ENCODE measurements at regions not wholly inside any gene's neighbourhood (a gene's known extent, or its start where the extent isn't known, plus 50 kb on each side); places are given as distances from the start of the nearest gene placed in this dataset.
"Not testable (repeated sequence)": the region's sequence is repeated elsewhere in the genome, so short reads cannot be mapped to it uniquely, and the experiment has no call there.

DNA sequence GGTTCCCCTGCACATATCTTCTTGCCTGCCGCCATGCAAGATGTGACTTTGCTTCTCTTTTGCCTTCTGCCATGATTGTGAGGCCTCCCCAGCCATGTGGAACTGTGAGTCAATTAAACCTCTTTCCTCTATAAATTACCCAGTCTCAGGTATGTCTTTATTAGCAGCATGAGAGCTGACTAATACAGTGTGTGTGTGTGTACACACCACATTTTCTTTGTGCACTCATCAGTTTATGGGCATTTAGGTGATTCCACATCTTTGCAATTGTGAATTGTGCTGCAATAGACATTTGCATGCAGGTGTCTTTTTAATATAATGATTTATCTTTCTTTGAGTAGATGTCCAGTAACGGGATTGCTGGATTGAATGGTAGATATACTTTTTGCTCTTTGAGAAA is 122.4 kb upstream of the ITGB1 start:
- not testable (repeated sequence) for H2AFZ ChIP-seq (ENCODE audit: low read depth, low read length); H4K8ac ChIP-seq (ENCODE audit: low read length); H3K27me3 ChIP-seq (ENCODE audit: control insufficient read depth in 1 of 2, insufficient read depth in 1 of 2, low read length in 2 of 2); DNase-seq; H3K4me1 ChIP-seq (ENCODE audit: control insufficient read depth, insufficient read depth, low read depth, low read length); H2BK120ac ChIP-seq (ENCODE audit: low read depth, low read length); H4K91ac ChIP-seq (ENCODE audit: low read length); H3K4me2 ChIP-seq (ENCODE audit: low read length, poor library complexity, severe bottlenecking); H3K4me3 ChIP-seq (ENCODE audit: insufficient read depth in 1 of 2, low read depth in 1 of 2, low read length in 2 of 2); H3K79me1 ChIP-seq (replicated peaks; ENCODE audit: low read length, poor library complexity, severe bottlenecking); H3K18ac ChIP-seq (ENCODE audit: low read depth in 1 of 2, low read length in 2 of 2); H2BK12ac ChIP-seq (ENCODE audit: low read length in 2 of 2); H3K4ac ChIP-seq (ENCODE audit: low read depth in 1 of 2, low read length in 2 of 2); H2BK5ac ChIP-seq (ENCODE audit: low read depth, low read length, poor library complexity, severe bottlenecking); H2AK5ac ChIP-seq (ENCODE audit: low read length, severe bottlenecking); H3K27ac ChIP-seq (ENCODE audit: low read length, poor library complexity, severe bottlenecking); H2BK15ac ChIP-seq (ENCODE audit: low read depth, poor library complexity, severe bottlenecking); H3K9ac ChIP-seq (ENCODE audit: low read length); H3K14ac ChIP-seq (ENCODE audit: low read length in 2 of 2); H3K23ac ChIP-seq (ENCODE audit: low read length in 2 of 2); H3K9me3 ChIP-seq (ENCODE audit: control insufficient read depth, low read length)
- WGBS: 100% methylated on average over 1 of the region's 2 CpGs
- peaks cover 13 to 22% of the 10 kb centered on the region in 2 experiments for H3K36me3 ChIP-seq (ENCODE audit: control insufficient read depth in 1 of 2, insufficient read depth in 2 of 2, low read depth in 1 of 2, low read length in 2 of 2)

DNA sequence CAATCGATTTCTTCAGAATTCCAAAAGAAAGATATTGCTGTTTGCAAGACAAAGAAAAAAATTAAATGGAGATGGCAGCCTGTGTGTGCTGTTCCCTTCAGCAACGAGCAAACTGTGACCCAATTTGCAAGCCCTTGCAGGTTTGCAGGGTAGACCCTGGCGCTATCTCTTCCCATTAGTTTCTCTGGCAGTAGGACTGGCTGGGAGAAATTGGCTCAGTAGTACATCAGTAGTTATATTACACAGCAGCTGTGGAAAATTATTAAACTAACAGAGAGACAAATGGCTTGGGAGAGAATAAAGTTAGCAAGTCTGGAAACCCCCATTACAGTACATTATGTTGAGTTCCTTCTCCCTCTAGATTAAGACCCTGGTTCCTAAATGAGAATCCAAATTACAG is 116.4 kb upstream of the ITGB1 start:
- peaks cover 2% of the 10 kb centered on the region for H3K4me1 ChIP-seq (ENCODE audit: control insufficient read depth, insufficient read depth, low read depth, low read length)
- H4K91ac ChIP-seq (ENCODE audit: low read length): no peak overlapping the region
- WGBS: 89% methylated on average over 3 of the region's 3 CpGs
- H2AK5ac ChIP-seq (ENCODE audit: low read length, severe bottlenecking): no peak overlapping the region
- no peaks in the 10 kb centered on the region for H3K27me3 ChIP-seq (ENCODE audit: control insufficient read depth in 1 of 2, insufficient read depth in 1 of 2, low read length in 2 of 2)
- H4K8ac ChIP-seq (ENCODE audit: low read length): no peak overlapping the region
- H2BK120ac ChIP-seq (ENCODE audit: low read depth, low read length): no peak overlapping the region
- no peak overlapping the region for H3K23ac ChIP-seq (ENCODE audit: low read length in 2 of 2)
- H3K18ac ChIP-seq (ENCODE audit: low read depth in 1 of 2, low read length in 2 of 2): no peak overlapping the region
- H3K9ac ChIP-seq (ENCODE audit: low read length): peak overlapping the region; percentile 34
- no peak overlapping the region for H3K14ac ChIP-seq (ENCODE audit: low read length in 2 of 2)
- no peak overlapping the region for H3K27ac ChIP-seq (ENCODE audit: low read length, poor library complexity, severe bottlenecking)
- H2BK12ac ChIP-seq (ENCODE audit: low read length in 2 of 2): no peak overlapping the region
- H3K4ac ChIP-seq (ENCODE audit: low read depth in 1 of 2, low read length in 2 of 2): no peak overlapping the region
- H3K4me2 ChIP-seq (ENCODE audit: low read length, poor library complexity, severe bottlenecking): no peak overlapping the region
- H3K9me3 ChIP-seq (ENCODE audit: control insufficient read depth, low read length): no peaks in the 10 kb centered on the region
- no peak overlapping the region for H2AFZ ChIP-seq (ENCODE audit: low read depth, low read length)
- DNase-seq: no peak
- peaks cover 6% of the 10 kb centered on the region for H3K79me1 ChIP-seq (replicated peaks; ENCODE audit: low read length, poor library complexity, severe bottlenecking)
- H2BK5ac ChIP-seq (ENCODE audit: low read depth, low read length, poor library complexity, severe bottlenecking): no peak overlapping the region
- peak overlapping the region in 1 of 2 experiments; percentile 45 for H3K4me3 ChIP-seq (ENCODE audit: insufficient read depth in 1 of 2, low read depth in 1 of 2, low read length in 2 of 2)
- no peak overlapping the region for H2BK15ac ChIP-seq (ENCODE audit: low read depth, poor library complexity, severe bottlenecking)
- H3K36me3 ChIP-seq (ENCODE audit: control insufficient read depth in 1 of 2, insufficient read depth in 2 of 2, low read depth in 1 of 2, low read length in 2 of 2): peaks cover 3 to 4% of the 10 kb centered on the region in 2 experiments

DNA sequence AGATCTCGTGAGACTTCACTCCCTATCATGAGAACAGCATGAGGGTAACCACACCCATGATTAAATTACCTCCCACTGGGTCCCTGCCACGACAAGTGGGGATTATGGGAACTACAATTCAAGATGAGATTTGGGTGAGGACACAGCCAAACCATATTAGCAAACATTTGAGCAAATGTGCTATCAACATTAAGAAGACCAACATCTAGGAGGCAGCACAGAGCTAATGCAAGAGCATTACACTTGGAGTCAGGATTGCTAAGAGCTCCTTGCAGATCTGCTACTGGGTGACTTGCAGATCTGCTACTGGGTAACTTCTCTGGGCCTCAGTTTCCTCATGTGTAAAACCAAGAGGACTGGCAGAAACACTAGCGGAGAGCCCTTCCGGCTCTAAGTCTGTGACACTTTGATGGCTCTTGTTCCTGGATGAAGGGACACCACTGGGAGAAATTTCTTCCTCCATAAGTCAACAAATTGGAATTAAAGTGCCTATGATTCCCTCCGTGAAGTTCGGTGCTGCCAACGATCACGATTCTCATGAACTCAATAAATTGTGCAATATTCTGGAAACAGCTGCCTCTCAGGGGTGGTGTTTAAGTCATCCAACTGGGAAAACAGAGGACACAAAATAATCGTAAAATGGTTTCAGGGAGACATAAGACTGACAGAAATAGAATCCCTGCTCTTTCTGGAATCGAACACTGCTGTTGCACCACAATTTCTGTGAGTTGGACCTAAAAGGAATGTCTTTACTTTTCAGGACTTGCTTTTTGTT is 115.8 kb upstream of the ITGB1 start:
- Histone ChIP-seq H3K9ac (ENCODE audit: low read length) (peak overlapping the region; percentile 34), H3K79me1 (replicated peaks; ENCODE audit: low read length, poor library complexity, severe bottlenecking) (peaks cover 6% of the 10 kb centered on the region), H2BK120ac (ENCODE audit: low read depth, low read length) (no peak overlapping the region), H3K4me1 (ENCODE audit: control insufficient read depth, insufficient read depth, low read depth, low read length) (peaks cover 2% of the 10 kb centered on the region), H4K91ac (ENCODE audit: low read length) (no peak overlapping the region), H4K8ac (ENCODE audit: low read length) (no peak overlapping the region), H3K36me3 (ENCODE audit: control insufficient read depth in 1 of 2, insufficient read depth in 2 of 2, low read depth in 1 of 2, low read length in 2 of 2) (peaks cover 3 to 4% of the 10 kb centered on the region in 2 experiments), H2AK5ac (ENCODE audit: low read length, severe bottlenecking) (no peak overlapping the region), H3K9me3 (ENCODE audit: control insufficient read depth, low read length) (no peaks in the 10 kb centered on the region), H3K14ac (ENCODE audit: low read length in 2 of 2) (no peak overlapping the region), H3K18ac (ENCODE audit: low read depth in 1 of 2, low read length in 2 of 2) (no peak overlapping the region), H2AFZ (ENCODE audit: low read depth, low read length) (no peak overlapping the region), H2BK15ac (ENCODE audit: low read depth, poor library complexity, severe bottlenecking) (no peak overlapping the region), H3K4me2 (ENCODE audit: low read length, poor library complexity, severe bottlenecking) (no peak overlapping the region), H3K27me3 (ENCODE audit: control insufficient read depth in 1 of 2, insufficient read depth in 1 of 2, low read length in 2 of 2) (no peaks in the 10 kb centered on the region), H3K4ac (ENCODE audit: low read depth in 1 of 2, low read length in 2 of 2) (no peak overlapping the region), H3K27ac (ENCODE audit: low read length, poor library complexity, severe bottlenecking) (no peak overlapping the region), H3K4me3 (ENCODE audit: insufficient read depth in 1 of 2, low read depth in 1 of 2, low read length in 2 of 2) (peak overlapping the region in 1 of 2 experiments; percentile 45), H3K23ac (ENCODE audit: low read length in 2 of 2) (no peak overlapping the region), H2BK12ac (ENCODE audit: low read length in 2 of 2) (no peak overlapping the region), H2BK5ac (ENCODE audit: low read depth, low read length, poor library complexity, severe bottlenecking) (no peak overlapping the region)
- 94% methylated on average over 9 of the region's 10 CpGs for WGBS
- no peak for DNase-seq

GRCh38 chr10:33071857-33072256 is 113.8 kb upstream of the ITGB1 start:
- DNase-seq: no peak
- no peaks in the 10 kb centered on the region for H3K9me3 ChIP-seq (ENCODE audit: control insufficient read depth, low read length)
- H2AK5ac ChIP-seq (ENCODE audit: low read length, severe bottlenecking): no peak overlapping the region
- no peak overlapping the region for H3K9ac ChIP-seq (ENCODE audit: low read length)
- H4K8ac ChIP-seq (ENCODE audit: low read length): no peak overlapping the region
- no peak overlapping the region for H4K91ac ChIP-seq (ENCODE audit: low read length)
- 83% methylated on average over 1 of the region's 2 CpGs for WGBS
- H3K4me1 ChIP-seq (ENCODE audit: control insufficient read depth, insufficient read depth, low read depth, low read length): peaks cover 2% of the 10 kb centered on the region
- H2BK12ac ChIP-seq (ENCODE audit: low read length in 2 of 2): no peak overlapping the region
- H2AFZ ChIP-seq (ENCODE audit: low read depth, low read length): no peak overlapping the region
- H3K14ac ChIP-seq (ENCODE audit: low read length in 2 of 2): no peak overlapping the region
- H2BK120ac ChIP-seq (ENCODE audit: low read depth, low read length): no peak overlapping the region
- H3K27me3 ChIP-seq (ENCODE audit: control insufficient read depth in 1 of 2, insufficient read depth in 1 of 2, low read length in 2 of 2): no peaks in the 10 kb centered on the region
- H3K27ac ChIP-seq (ENCODE audit: low read length, poor library complexity, severe bottlenecking): no peak overlapping the region
- no peak overlapping the region for H2BK15ac ChIP-seq (ENCODE audit: low read depth, poor library complexity, severe bottlenecking)
- no peak overlapping the region for H3K4me3 ChIP-seq (ENCODE audit: insufficient read depth in 1 of 2, low read depth in 1 of 2, low read length in 2 of 2)
- H2BK5ac ChIP-seq (ENCODE audit: low read depth, low read length, poor library complexity, severe bottlenecking): no peak overlapping the region
- H3K79me1 ChIP-seq (replicated peaks; ENCODE audit: low read length, poor library complexity, severe bottlenecking): peaks cover 6% of the 10 kb centered on the region
- H3K18ac ChIP-seq (ENCODE audit: low read depth in 1 of 2, low read length in 2 of 2): no peak overlapping the region
- H3K36me3 ChIP-seq (ENCODE audit: control insufficient read depth in 1 of 2, insufficient read depth in 2 of 2, low read depth in 1 of 2, low read length in 2 of 2): peaks cover 3 to 7% of the 10 kb centered on the region in 2 experiments
- H3K23ac ChIP-seq (ENCODE audit: low read length in 2 of 2): no peak overlapping the region
- no peak overlapping the region for H3K4me2 ChIP-seq (ENCODE audit: low read length, poor library complexity, severe bottlenecking)
- H3K4ac ChIP-seq (ENCODE audit: low read depth in 1 of 2, low read length in 2 of 2): no peak overlapping the region

Data from mesenchymal stem cell (in vitro differentiated cells and primary cell).